HG03558 (cell line): ENCODE measurements at regions not wholly inside any gene's neighbourhood (a gene's known extent, or its start where the extent isn't known, plus 50 kb on each side); places are given as distances from the start of the nearest gene placed in this dataset.

Source experiments
- ATAC-seq: cut with Tn5 transposase; IDR thresholded peaks from one replicate; pipeline ENCODE4 v1.9.1; 2021; ENCODE audit warnings: moderate number of reproducible peaks; ENCODE audit not compliant: unreplicated experiment; ENCODE audit errors: extremely low read depth

DNA sequence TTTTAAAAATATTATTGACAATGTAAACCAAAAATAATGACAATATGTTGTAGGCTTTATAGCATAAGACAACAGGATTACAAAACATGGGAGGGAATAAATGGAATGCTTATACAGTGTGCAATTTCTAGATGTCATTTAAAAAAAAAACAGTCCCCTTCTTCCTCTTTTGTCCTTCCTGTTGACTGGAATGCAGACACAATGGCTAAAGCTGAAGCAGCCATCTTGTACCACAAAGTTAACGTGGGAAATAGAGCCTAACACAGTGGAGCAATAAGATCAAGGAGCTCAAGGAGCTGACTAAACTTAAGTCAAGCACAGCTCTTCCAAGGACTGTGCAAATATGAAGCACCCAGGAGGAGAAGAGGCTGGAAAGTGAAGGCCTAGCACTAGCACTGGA is 208.1 kb downstream of the ARHGAP12 start:
- no peak for ATAC-seq

DNA sequence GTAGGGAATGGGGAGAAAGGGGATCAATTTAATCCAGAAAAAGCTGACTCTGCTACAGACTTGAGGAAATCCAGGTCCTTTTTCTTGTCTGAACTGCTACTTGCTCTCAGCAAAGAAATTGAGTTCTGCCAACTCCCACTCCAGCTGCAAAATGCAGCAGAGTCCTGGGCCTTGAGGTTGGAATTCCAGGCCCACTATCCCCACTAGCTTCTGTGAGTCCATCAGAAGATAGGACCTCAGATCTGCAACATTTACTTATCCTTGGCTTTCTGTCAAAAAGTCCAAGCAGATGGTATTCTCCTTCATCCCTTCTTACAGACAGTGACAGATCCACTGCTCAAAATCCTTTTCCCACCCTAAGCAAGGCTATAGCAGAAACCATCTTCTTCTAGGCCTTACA is 219.2 kb downstream of the ARHGAP12 start:
- no peak for ATAC-seq

DNA sequence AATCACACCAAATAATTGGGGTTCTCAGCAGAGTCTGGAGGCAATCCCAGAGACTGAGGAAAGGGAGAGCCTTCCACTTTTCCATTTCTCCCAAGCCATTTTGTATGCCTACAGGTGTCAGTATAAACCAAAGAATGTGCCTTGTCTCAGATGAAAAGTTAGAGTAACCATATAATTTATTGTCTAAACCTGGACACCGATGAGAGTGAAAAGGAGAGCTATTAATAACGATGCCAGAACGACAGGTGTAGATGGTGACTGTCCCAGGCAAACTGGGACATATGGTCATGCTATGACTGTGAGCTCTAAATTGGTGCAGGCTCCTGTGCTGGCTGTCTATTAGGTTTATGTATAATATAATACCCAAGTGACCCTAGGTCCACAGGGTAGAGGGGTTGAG is 219.6 kb downstream of the ARHGAP12 start:
- no peak for ATAC-seq

DNA sequence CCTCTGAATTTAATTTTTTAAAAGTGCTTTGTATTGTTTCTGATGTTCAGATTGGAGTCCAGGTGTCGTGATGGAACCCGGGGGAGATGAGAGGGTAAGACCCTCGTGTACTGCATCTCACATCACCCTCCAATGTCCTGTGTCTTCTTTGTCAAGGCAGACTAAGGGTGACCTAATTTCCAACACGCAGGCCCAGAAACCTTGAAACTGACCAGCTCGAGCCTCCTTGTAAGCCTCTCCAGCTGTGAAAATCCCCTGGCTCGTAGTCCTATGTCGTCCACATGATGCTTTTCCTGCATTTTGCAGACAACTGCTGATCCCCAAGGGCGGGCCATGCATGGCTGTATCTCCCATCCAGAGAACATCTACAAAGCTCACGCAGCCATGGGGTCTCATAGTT is 220.2 kb downstream of the ARHGAP12 start:
- ATAC-seq, result no peak

DNA sequence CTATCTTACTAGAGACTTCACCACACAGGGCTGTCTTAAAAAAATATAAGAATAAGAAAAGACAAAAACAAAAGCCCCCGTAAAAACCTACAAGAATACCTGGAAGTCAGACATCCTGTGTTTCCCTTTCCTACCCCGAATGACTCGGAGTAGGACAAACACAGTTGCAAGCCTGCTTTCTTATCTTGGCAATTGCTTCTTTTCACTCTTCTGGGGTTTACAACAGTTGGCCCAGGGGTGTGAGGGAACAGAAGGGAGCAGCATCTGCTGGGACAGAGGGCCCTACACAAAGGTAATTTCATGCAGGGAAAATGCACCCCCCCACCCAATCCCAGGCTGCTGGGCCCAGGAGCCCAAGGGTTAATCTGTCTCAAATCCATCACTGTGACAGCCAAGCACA is 220.6 kb downstream of the ARHGAP12 start:
- ATAC-seq, result no peak

DNA sequence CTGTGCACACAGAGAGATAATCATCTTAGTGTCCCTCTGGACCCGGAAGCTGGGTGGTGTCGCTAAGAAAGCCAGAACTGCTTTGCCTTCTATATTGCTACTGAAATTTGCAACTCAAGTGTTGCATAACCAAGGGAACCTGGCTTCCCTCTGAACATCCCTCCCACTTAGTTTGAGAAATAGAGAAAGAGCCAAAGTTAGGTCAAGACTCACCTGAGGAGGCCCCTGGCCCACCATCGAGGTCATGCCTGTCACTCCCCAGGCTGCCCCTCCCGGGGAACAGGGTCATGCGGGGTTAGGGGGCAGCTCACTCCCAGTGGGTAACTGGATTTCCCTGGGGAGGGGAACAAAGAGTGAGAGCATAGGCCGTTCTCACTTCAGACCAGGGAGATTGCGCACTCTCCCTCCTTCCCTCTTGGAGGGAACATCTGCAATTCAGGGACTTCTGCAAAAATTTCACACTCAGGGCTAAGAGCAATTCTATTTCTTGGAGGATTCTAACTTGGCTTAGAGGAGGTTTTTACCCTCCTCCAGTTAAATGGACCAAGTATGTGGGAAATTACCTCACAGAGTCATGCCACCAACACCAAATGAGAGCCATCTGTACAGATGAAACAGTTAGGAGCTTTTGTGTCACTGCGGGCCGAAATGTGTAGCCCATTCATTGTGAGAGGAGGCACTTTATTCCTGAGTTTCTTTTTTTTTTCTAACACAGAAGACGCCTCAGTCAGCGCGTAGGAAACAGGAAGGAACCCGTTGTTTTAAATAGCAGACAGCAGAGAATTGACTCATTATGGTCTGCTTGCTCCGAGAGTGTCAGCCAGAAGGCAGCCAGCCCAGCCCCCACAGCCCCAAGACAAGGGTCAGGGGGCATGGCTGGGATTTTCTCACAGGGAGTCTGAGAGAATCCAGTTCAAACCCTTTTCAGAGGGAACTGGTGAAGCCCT is 221.3 kb downstream of the ARHGAP12 start:
- peak; percentile 84 for ATAC-seq

DNA sequence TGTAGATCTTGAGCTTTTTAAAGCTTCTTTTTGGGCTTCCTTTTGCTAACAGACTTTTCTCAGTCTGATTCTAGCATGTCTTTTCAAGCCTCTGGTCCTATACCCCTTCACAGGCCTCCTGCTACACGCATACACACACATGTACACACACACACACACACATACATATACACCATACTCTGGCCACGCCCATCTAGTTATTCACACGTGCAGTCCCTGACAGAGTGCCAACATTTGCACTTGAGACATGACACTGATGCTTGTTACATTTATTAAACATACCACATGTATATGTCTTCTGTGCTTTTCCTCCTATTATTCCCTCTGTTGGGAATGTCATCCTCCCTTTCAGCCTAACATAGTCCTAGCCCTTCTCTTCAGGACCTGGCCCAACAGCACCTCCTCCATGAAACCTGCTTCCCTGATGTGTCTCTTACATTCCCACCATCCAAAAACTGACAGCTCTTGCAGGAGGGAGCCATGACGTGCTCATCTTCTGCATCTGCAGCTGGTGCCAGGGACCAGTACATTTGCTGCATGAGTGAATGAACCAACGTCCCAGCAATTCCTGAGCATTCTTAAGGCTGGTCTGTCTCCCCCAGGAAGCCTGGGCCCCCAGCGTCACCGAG is 222.1 kb downstream of the ARHGAP12 start:
- ATAC-seq, result no peak

DNA sequence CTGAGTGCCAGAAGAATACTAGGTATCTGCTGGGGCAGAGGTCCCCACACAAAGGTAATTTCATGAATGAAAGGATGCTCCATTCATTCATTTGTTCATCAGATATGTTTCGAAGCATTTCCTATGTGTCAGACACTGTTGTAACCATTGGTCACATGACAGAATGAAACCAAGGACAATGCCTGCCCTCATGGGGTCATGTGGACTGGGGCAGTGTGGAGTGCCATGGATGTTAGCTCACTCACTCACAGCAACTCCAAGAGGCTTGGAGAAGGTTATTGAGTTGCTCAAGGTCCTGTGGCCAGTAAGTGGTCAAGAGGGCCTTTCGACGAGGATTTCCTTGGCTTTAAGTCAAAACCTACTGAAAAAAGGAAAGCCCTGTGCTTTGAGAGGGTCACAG is 223.5 kb downstream of the ARHGAP12 start:
- ATAC-seq, result no peak

DNA sequence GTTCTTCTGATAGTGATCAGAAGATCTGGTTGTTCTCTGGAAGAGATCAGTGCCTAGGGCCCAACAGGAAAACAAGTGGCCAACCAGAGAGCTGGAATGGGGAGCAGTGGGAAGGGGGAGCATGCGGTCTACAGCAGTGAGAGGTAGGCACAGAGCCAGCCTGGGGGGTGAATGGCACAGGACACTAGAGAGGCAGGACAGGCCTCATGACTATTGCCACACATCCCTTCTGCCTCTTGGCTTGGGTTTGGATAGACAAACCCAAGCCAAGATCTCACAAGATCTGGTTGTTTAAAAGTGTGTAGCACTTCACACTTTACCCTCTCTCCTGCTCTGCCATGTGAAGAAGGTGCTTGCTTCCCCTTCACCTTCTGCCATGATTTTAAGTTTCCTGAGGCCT is 224.4 kb downstream of the ARHGAP12 start:
- no peak for ATAC-seq

DNA sequence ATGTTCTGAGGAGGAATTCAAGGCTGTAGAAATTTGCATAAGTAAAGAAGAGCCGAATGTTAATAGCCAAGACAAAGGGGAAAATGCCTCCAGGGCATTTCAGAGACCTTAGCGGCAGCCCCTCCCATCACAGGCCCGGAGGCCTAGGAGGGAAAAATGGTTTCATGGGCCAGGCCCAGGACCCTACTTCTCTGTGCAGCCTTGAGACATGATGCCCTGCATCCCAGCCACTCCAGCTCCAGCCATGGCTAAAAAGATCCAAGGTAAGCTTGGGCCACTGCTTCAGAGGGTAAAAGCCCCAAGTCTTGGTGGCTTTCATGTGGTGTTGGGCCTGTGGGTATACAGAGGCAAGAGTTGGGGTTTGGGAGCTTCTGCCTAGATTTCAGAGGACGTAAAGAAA is 225.7 kb downstream of the ARHGAP12 start:
- ATAC-seq, result no peak

DNA sequence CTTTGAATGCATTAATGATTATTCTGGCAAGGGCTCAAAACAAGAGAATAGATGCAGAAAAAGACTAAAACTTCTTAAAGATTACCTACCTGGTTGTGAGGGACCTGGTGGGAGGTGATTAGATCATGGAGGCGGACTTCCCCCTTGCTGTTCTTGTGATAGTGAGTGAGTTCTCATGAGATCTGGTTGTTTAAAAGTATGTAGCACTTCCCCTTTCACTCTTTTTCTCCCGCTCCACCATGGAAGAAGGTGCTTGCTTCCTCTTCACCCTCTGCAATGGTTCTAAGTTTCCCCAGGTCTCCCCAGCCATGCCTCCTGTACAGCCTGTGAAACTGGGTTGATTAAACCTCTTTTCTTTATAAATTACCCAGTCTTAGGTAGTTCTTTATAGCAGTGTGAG is 226.6 kb downstream of the ARHGAP12 start:
- no peak for ATAC-seq

DNA sequence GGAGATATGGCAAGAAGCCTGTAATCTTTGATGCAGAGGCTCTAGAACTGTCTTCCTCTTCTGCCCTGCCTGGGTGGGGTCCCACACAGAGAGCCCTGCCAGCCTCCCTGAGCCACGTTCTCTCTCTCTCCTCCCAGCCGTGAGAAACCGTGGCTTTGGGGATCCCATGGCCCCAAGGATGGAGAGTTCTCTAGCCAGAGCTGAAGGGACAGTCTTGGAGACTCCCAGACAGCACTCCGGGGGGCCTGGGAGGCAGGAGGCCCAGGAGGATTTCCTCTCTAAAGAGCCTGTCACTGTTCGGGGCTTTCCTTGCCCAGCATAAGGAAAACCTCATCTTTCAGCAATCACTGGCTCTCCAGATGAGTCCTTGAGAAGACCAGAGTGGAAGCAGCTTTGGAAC is 227.1 kb downstream of the ARHGAP12 start:
- no peak for ATAC-seq

DNA sequence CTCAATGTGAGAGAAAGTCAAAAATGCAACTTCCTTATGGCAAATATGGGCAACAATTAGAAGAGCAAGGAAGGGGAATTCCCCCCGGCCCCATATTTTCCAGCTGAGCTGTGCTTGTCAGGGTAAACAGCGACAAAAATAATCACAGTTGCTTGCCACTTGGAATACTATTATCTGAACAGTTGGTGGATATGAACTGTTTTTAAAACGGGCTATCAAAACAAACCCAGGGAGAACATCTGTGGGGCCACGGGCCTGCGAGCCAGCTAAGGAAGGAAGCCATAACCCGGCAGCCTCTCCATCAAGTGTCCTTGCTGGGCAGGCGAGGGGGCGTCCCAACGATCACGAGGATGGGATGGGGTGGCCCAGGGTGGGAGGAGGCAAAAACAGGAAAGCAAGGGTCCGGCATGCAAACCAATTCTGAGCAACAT is 228.4 kb downstream of the ARHGAP12 start:
- ATAC-seq, result no peak

DNA sequence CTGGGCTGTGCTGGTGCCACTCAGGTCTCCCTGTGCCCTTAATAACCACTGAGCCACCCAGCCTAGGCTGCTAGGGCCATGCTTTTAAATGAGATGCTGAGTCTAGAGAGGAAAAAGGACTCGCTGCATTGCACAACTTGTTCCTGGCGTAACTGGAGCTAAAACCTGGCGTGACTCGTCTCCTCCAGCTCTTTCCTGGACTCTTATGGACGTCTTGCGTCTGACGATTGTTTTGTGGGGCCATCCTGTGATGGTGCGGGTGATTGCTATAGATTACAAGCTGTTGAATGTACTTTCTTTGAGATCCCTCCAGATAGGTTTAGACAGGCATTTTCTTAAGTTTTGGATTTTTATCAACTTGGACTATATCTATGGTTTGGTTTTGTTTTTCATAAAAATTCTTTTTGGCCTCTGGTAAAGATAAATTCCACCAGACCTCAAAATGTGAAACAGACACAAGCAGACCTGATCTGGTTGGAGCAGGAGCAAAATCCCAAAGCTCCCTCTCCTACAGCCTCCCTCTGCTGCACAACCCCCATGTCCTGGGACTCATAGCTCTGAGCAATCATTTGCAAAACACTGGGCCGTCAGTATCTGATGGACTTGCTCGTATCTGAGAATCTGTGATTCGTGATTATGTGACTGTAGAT is 230.3 kb downstream of the ARHGAP12 start:
- ATAC-seq, result no peak

DNA sequence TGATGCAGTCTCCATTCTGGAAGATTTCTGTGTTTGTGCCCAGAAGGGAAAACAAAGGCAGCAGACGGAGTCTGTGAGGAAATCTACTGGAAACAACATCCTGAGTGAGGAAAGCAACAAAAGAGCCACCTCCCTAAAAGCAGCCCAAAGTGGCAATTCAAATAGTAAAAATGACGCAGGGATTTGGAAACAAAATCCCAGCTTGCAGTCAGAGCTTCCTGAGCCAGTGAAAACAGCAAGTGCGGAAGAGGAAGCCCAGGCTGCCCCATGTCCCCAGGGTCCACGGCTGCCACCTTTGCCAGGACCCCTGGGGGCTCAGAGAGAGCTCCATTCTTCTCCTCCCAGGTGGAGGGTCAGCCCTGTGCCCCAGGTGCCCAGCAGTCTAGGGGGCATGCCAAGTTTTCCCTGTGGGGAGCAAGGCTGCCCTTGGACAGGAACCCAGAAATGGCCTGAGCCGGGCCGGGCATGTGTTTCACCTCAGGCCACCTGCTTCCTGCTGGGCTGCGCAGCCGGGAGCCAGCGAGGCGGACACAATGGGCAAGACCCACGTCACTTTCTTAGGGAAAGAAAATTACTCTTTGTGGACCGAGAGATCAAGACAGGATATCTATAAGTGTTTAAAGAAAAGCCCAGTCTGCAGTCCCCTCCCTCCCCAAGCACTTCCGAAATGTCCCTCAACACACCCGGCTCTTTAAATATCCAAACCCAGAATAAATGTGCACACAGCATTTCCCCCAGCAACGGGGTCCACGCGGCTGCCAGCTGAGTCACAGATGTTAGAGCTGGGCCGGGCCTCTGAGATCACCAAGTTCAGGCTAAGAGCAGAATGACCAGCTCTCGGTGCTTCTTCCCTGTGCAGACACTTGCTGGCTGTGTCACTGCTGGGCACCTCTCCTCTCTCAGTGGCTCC is 231.1 kb downstream of the ARHGAP12 start:
- no peak for ATAC-seq

DNA sequence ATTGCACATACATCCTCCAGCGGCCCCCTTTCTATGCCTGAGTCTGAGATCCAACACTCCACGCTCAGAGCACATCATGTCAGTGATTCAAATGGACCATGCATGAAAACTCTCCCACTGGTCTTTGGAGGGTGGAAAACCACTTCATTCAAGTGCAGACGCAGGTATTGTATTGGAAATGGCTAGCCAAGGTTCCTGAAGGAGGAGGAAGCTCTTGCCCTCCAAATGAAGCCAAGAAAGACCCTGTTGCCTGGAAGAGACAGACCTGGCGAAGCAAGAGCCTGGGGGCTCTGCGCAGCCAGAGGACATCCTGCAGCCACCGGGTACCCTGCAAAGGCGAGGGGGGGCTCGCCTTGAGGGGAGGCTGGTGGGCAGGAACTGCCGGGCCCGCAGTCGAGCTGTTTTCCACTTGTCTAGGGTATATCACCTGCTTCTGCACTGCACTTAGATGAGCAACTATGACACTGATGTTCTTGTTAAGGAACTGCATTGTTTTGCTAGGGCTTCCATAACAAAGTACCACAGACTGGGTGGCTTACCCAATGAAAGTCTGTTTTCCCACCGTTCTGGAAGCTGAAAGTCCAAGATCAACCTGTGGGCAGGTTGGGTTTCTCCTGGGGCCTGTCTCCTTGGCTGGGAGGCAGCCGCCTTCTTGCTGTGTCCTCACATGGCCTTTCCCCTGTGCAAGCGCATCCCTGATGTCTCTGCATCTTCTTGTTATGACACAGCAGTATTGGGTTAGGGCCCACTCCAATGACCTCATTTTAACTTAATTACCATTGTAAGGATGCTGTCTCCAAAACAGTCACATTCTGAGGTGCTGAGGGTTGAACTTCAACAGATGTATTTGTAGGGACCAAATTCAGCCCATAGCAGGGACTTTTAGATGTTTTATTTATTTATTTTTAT is 233.4 kb downstream of the ARHGAP12 start:
- ATAC-seq, result no peak

DNA sequence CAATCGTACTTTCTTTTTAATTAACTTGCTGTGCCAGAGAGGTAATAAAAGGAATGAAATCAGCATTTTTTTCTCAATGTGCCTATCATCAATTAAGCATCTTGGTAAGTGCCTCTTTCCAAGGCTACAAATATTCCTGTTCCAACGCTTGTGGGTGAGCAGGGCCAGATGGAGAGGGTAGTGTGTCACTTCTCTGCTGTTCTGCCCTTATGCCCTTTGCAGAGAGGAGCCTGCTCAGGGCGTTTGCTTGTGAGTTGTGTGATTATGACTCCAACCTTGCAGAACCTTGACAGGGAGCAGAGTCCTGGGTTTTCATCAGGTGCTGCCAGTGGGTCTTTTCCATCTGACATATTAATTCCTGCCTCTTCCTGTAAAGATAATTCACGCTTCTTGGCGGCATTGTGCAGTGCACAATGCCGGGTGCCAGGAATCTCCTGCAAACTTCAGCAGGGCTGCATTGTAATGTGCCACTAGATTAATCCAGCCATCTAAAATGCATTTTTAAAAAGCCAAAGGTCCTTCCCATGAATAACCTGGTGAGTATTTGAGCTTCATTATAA is 234.4 kb downstream of the ARHGAP12 start:
- ATAC-seq, result no peak

DNA sequence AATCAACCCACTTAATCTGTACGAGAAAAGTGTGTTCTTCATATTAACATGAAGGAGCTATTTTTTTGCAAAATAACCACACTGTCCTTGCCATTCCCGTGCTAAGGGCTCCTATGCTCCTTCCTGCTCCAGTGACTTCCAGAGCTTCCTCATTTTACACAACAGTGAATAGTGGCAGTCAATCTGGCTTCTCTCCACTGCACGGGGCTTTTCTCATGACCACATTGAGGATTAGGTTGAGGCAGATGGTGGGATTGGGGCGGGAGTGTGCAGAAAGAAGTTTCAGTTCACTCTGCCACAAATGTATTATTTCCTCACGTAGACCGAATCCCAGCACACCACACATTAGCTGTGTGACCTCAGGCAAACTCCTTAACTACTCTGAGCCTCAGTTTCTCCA is 235.1 kb downstream of the ARHGAP12 start:
- ATAC-seq, result no peak

DNA sequence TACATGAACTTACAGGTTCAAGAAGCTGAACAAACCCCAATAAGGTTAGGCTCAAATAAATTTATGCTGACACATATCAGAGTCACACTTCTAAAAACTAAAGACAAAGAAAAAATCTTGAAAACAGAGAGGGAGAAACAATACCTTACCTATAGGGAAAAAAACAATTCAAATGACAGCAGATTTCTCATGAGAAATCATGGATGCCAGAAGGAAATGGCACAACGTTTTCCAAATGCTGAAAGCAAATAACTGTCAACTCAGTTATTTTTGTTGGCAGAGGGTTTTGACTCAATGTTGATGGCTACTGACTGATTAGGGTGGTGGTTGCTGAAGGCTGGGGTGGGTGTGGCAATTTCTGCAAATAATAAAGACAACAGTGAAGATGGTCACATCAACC is 239.4 kb downstream of the ARHGAP12 start:
- no peak for ATAC-seq
